SKM-1 treated with dmso at 0.1 percent for 144 hours (cell line): ENCODE measurements at regions not wholly inside any gene's neighbourhood (a gene's known extent, or its start where the extent isn't known, plus 50 kb on each side); places are given as distances from the start of the nearest gene placed in this dataset.

Source experiments
- DNase-seq: peaks from one replicate; lab custom pipeline; 2025; ENCODE audit not compliant: unreplicated experiment; lab: John Stamatoyannopoulos, UW

DNA sequence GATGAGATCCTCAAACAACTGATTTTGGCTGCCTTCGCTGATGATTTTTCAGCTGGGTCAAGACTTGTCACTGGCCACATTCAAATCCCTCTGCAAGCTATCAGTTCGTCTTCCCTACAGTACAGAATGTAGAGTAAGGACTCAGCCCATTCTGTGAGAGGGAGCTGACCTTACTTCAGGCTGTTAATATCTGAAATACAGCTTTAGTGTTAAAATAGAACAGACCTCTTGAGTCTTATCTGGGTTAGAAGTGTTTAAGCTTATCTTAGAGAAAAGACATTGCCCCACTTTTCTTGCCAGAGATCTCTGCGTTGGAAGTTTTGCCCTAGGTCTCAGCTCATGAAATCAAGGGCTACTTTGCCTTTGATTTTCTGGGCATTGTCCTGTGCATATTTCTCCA is 383.4 kb upstream of the LARGE1 start:
- DNase-seq, result no peak

DNA sequence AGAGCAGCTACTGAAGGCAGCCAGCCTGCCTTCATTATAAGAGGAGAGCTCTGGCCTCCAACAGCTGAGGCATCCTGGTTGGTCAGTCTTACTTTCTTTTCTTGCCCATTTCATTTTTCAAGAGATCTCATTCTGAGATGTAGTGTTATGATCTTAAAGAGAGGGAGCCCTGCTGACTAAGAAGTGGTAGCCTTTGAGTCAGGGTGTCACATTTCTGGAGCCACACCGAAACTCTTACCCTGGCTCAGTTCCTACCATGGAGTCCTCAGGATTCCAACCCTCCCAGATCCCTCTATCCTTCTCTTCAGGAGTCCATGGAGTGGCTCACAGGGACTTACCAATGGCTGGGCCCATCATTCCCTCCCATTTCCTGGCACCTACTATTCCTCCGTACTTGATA is 386.1 kb upstream of the LARGE1 start:
- DNase-seq, result no peak

GRCh38 chr22:34308101-34308500 is 387.8 kb upstream of the LARGE1 start:
- no peak for DNase-seq

GRCh38 chr22:34319346-34319745 is 399.1 kb upstream of the LARGE1 start:
- DNase-seq, result no peak

- DNase-seq, result no peak
Measured at GRCh38 chr22:34324763-34325162, 404.5 kb upstream of the LARGE1 start.

DNA sequence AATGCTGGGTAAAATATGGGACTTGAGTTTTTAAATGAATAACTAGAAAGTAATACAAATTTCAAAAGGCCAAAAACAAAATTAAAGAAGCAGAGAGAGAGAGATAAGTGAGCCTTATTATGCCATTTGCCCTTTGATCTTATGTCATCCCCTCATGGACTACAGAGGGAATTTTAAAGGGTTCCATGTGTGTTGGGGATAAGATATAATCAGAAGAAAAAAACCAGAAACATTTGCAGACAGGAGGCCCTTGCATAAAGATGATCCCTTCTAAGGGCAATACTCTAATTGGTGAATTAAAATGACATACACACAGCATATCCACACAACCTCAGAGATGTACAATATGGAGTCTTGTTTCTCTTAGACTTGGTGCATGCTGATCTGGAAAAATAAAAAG is 406.6 kb upstream of the LARGE1 start:
- no peak for DNase-seq

- DNase-seq, result no peak
Measured at GRCh38 chr22:34330432-34330831, 410.2 kb upstream of the LARGE1 start.

GRCh38 chr22:34333285-34333684 is 413.0 kb upstream of the LARGE1 start:
- no peak for DNase-seq

DNA sequence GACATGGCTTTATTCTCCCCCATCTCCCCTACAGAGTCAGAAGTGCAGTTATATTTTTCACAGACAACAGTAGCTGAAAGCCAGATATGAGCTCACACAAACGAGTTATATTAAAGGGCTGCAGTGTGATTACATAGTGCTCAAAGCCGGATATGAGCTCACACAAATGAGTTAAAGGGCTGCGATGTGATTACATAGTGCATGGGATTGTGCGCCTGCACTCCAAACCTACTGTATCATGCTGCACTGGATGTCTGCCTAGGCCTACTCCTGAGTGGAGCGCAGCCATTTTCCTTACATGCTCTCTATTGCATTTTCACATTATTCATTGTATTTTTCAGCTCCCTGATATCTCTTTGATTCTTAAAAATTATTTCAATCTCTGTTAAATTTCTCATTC is 414.6 kb upstream of the LARGE1 start:
- DNase-seq, result no peak

DNA sequence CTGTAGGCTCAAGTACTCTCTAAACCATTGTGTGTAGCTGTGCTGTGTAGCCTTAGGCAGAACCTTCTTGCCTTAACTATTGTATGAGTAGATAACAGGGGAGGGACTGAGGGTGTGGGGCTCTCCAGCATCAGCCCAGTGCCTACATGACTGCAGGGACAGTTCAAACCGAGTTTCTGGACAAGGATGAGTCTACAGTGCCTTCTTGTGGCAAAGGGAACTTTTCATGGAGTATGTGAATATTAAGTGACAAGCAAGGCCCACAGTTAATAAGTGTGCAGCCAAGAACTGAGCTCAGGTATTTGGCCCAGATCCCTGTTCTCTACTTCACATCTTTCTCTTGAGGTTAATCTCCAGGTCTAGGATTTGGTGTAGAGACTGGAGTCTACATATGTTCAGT is 424.4 kb upstream of the LARGE1 start:
- no peak for DNase-seq

DNA sequence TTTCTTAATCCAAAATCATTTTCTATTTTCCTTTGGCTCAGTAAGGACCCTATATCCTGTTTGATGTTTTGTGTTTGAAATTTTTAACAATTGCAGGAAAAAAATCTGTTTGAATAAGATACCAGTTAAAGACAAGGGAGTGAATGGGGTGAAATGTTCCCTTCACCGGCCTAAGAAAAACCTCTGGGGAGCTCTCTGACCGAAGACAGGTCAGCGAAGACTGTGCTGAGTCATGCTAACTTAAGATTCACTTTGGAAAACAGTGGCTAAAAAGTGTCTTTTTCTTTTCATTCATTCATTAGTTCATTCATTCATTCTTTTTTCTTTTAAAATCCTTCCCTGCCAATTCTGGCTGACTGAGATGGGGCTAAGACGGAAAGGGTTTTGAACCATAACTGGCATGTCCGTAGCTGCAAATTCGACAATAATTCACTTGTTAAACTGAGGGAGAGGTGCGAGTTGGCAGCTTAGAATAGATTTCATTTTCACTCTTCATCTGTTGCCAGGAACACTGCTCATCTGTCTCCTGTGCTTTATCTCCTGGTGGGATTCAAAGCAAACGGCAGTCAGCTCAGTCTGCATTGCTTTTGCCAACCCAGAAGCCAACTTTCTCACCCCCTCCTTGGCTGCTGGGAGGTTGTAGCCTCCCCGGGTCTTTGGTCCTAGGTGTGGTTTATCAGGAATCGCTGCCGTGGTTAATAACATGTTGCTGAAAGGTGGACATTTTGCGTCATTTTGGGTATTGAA is 434.0 kb upstream of the LARGE1 start:
- no peak for DNase-seq

DNA sequence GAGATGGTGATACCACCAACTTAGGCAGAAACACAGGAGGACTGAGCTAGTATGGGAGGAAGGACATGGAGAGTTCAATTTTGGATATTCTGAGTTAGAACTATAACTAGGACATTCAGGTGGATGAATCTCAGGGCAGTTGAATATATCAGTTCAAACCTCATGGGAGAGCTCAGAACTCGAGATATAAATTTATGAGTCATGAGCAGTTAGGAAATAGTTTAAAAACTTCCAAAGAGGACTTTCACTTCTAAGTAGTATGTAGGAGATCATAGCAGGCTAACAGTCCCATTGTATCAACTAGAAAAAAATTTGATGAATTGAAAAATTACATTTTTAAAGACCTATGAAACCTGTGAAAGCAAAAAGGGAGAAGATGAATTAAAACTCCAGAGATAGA is 436.2 kb upstream of the LARGE1 start:
- DNase-seq, result no peak

- no peak for DNase-seq
Measured at GRCh38 chr22:34370711-34371110, 450.4 kb upstream of the LARGE1 start.

GRCh38 chr22:34379825-34380224 is 459.5 kb upstream of the LARGE1 start:
- no peak for DNase-seq

DNA sequence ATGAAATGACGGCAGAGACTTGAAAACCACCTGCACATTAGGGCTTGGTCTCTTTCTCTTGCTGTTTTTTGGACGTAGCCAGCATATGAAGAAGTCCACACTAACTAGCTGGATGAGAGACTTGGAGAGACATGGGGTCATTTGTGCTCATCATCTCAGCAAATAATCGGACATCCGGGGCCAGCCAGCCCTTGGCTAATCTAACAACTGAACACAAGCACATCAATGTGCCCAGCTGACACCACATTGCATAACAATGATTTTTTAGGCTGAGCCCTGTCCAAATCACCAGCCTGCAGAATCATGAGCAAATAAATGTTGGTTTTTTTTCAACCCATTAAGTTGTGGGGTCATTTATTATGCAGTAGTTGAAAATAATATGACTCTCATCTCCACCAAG is 460.3 kb upstream of the LARGE1 start:
- no peak for DNase-seq

GRCh38 chr22:34390400-34390799 is 470.1 kb upstream of the LARGE1 start:
- DNase-seq, result no peak

- DNase-seq, result no peak
Measured at GRCh38 chr22:34395370-34395769, 475.1 kb upstream of the LARGE1 start.

DNA sequence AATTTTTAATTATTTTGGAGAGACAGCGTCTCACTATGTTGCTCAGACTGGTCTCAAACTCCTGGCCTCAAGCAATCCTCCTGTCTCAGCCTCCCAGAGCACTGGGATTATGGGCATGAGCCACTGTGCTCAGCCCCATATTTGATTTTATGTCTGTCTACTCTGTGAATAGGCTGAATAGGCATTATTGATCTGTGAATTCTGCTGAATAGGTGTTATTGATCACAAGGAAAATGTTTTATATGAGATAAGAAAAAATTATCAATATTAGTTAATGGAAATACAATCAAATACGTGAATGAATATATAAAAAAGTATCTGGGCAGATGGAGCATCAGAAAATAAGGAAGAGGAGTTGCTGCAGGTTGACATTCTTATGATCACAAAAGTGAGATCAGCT is 483.4 kb upstream of the LARGE1 start:
- DNase-seq, result no peak

GRCh38 chr22:34410111-34410510 is 489.8 kb upstream of the LARGE1 start:
- no peak for DNase-seq

DNA sequence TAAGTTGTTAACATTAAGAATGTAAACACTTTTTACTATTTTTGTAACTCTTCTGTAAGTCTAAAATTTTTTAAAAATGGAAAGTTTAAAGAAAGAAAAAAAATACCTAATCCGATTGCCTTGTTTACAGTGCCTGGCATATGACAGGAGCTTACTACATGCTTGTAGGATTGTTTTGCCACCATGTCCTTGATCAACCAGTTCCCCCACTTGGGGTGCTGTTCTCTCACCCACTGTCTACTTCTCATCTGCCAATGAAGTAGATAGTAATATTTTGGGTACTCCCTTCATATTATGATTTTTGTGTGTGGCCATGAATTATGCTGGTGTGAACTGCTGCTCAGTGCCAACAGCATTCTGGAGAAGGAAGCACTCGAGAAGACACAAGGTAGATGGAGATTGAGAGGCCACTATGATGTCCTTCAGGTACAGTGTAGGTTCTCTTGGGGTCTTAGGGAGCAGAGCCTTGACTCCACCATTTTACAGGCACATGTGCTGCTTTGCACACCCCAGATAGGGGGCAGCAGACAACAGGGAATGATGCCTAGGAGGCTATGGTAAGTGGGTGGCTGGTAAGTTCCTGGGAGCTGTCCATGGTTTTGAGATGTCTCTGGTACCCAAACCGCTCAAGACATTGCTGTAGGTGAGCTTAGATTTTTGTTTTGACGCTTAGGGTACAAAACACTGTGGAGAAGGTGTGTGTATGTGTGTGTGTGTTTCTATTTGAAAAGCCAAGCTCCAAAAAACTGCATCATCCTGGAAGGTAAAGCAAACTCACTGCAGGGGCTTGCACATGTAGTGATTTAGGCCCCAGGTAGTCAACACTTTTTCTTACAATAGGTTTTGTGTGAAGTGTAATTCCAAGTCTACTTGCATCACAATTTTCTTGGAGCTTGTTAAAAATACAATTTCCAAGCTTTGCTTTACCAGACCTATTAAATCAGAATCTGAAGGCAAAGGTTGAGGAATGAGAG is 494.5 kb upstream of the LARGE1 start:
- peak; percentile 24 for DNase-seq

DNA sequence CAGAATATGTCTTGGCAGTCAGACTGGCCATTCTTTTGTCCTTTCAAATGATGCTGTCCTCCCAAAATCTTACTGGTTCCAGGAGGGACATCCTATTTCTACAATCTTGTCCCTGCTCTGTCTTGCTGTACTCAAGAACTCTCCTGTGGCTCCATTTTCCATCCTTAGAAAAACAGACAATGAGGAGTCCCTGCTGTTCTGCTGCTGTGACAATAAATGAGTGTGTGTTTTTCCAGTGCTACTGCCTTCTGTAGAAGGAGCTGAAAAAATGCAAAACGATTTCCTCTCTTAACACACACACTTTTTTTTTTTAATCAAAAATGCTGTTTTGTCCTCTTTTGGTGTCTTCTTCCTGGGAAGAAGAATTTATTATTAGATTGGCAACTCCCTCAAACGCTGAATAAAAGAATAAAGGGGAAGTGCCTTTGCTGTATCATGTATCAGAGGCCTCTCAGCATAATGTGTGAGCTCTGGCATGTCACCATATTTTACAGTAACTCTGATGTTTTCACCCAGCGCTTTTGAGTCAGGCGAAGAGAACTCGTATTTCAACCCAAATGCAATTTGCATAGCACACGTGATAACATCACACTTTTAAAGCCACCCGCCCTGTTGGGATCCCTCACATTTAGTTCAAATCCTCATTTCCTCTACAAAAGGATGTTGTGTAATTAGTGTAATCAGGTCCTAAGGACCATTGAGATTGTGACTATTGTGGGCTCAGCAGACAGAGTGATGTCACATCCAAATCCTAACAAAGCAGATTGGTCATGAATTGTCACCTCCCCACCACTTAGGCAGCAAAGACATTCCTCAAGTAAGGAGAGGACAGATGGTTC is 496.0 kb upstream of the LARGE1 start:
- DNase-seq, result no peak
